HL-60 (cell line): ENCODE measurements at regions not wholly inside any gene's neighbourhood (a gene's known extent, or its start where the extent isn't known, plus 50 kb on each side); places are given as distances from the start of the nearest gene placed in this dataset.

ENCODE experiments used
- CTCF ChIP-seq: IDR thresholded peaks from one replicate; pipeline ENCODE4 v1.5.1; 2011; ENCODE audit warnings: low read length, control low read depth, inconsistent platforms; ENCODE audit not compliant: insufficient read depth
- GABPA ChIP-seq: IDR thresholded peaks from 2 replicates; pipeline ENCODE4 v1.6.1; 2012; ENCODE audit warnings: low read depth

GRCh38 chr7:41130086-41130485 is 572.8 kb downstream of the INHBA start:
- TF ChIP-seq CTCF (no peak), GABPA (no peak)
